GM03348 (cell line): ENCODE measurements at regions not wholly inside any gene's neighbourhood (a gene's known extent, or its start where the extent isn't known, plus 50 kb on each side); places are given as distances from the start of the nearest gene placed in this dataset.
"Not testable (repeated sequence)": the region's sequence is repeated elsewhere in the genome, so short reads cannot be mapped to it uniquely, and the experiment has no call there.

Experiments
- DNase-seq: peaks from one replicate; pipeline ENCODE4 v3.0.0; 2012; ENCODE audit warnings: low spot score

- no peak for DNase-seq
Measured at GRCh38 chr2:75389271-75389670, 171.5 kb downstream of the EVA1A start.

GRCh38 chr2:75381032-75381431 lies 179.7 kb downstream of the EVA1A start:
- no peak for DNase-seq

- DNase-seq: no peak
Measured at GRCh38 chr2:75379476-75380210, 180.3 kb upstream of the TACR1 start.

GRCh38 chr2:75375646-75376582 lies 176.6 kb upstream of the TACR1 start:
- DNase-seq: peak; percentile 17

GRCh38 chr2:75374414-75374957 lies 175.2 kb upstream of the TACR1 start:
- not testable (repeated sequence) for DNase-seq

- no peak for DNase-seq
Measured at GRCh38 chr2:75367401-75367800, 168.1 kb upstream of the TACR1 start.

GRCh38 chr2:75361486-75361885 lies 162.2 kb upstream of the TACR1 start:
- DNase-seq: no peak

- no peak for DNase-seq
Measured at GRCh38 chr2:75360945-75361344, 161.6 kb upstream of the TACR1 start.

GRCh38 chr2:75356865-75357264 lies 157.5 kb upstream of the TACR1 start:
- no peak for DNase-seq

- no peak for DNase-seq
Measured at GRCh38 chr2:75353131-75353530, 153.8 kb upstream of the TACR1 start.

- no peak for DNase-seq
Measured at GRCh38 chr2:75348307-75348706, 149.0 kb upstream of the TACR1 start.

- no peak for DNase-seq
Measured at GRCh38 chr2:75344146-75344545, 144.8 kb upstream of the TACR1 start.

GRCh38 chr2:75342504-75343175 lies 143.3 kb upstream of the TACR1 start:
- no peak for DNase-seq

- DNase-seq: no peak
Measured at GRCh38 chr2:75340560-75340959, 141.2 kb upstream of the TACR1 start.

GRCh38 chr2:75338461-75338860 lies 139.1 kb upstream of the TACR1 start:
- DNase-seq: no peak

- DNase-seq: no peak
Measured at GRCh38 chr2:75337619-75338018, 138.3 kb upstream of the TACR1 start.

- no peak for DNase-seq
Measured at GRCh38 chr2:75337016-75337415, 137.7 kb upstream of the TACR1 start.

- DNase-seq: no peak
Measured at GRCh38 chr2:75336451-75336850, 137.1 kb upstream of the TACR1 start.

GRCh38 chr2:75334076-75334475 lies 134.8 kb upstream of the TACR1 start:
- DNase-seq: no peak

GRCh38 chr2:75333646-75334045 lies 134.3 kb upstream of the TACR1 start:
- no peak for DNase-seq

- DNase-seq: no peak
Measured at GRCh38 chr2:75328156-75328555, 128.8 kb upstream of the TACR1 start.

- no peak for DNase-seq
Measured at GRCh38 chr2:75327334-75327733, 128.0 kb upstream of the TACR1 start.
